Hematopoietic multipotent progenitor cell treated with erythropoietin and hydrocortisone succinate and interleukin-3 and kit ligand, for 8 days (in vitro differentiated cells): ENCODE measurements at regions not wholly inside any gene's neighbourhood (a gene's known extent, or its start where the extent isn't known, plus 50 kb on each side); places are given as distances from the start of the nearest gene placed in this dataset.
A peak's percentile ranks its signal among the peaks of the same experiment; 100 is the strongest.

ENCODE experiments used
- DNase-seq: peaks from one replicate; pipeline ENCODE4 v3.0.0-alpha.2; 2015

DNA sequence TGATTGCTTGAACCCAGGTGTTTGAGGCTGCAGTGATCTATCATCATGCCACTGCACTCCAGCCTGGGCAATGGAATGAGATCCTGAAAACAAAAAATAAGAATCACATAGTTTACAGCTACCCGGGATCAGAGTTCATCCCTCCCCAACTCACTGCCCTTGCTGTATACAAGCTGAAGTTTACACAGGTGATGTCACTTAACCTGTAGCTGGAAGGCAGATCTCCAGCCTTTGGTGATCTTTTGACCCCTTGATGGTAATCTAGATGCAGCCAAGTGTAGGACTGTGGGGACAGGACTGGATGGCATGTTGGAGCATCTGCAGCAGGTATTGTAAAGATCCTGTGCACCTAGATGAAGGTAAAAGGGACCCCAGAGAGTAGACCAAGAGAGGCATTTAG is 66.7 kb upstream of the SLC14A2 start:
- DNase-seq = no peak

DNA sequence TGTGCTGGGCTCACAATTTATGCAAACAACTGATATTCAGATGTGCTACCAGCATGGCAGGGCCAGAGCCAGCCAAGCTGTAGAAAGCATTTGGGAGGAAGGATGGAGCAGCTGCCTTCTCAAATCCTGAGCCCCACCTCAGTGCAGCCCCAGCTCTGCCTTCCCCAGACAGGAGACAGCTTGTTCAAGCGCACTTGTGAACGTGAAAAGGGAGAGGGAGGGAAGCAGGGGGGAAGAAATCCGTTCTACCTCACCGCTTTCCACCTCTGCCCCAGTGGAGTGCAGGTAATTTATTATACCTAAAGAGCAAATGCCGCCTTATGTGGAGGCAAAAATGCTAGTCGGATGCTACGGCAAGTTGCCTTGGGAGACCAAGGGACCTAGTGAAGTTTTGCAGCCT is 66.0 kb upstream of the SLC14A2 start:
- no peak for DNase-seq

DNA sequence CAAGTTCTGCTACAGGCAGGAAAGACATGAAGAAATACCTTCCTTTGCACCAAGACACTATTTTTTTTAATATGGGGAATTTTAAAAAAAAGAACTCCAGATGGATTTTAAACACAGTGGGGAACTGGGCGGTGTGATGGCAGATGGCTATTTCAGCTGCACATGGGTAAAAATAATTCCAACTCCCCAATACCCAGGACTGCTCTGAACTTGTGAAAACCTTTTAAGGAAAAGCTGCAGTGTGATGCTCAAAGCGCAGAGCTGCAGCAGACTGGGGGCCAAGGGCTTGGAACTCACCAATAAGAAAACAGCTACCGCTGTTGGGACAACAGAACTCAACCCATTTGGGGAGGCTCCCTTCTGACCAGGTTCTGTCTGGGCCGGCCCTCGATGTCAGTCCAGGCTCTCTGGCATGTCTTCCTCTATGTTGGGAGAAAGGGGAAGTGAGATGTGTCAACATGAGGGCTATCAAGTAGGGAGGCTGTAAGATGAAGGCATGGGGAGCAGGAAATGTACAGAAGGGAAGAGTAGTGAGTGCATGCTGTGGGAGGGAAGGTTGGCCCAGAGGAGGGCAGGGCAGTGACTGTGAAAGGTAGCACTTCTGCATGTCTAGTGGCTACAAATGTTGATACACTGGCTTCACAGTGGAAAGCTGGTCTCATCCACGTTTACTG is 64.0 kb upstream of the SLC14A2 start:
- DNase-seq = no peak

DNA sequence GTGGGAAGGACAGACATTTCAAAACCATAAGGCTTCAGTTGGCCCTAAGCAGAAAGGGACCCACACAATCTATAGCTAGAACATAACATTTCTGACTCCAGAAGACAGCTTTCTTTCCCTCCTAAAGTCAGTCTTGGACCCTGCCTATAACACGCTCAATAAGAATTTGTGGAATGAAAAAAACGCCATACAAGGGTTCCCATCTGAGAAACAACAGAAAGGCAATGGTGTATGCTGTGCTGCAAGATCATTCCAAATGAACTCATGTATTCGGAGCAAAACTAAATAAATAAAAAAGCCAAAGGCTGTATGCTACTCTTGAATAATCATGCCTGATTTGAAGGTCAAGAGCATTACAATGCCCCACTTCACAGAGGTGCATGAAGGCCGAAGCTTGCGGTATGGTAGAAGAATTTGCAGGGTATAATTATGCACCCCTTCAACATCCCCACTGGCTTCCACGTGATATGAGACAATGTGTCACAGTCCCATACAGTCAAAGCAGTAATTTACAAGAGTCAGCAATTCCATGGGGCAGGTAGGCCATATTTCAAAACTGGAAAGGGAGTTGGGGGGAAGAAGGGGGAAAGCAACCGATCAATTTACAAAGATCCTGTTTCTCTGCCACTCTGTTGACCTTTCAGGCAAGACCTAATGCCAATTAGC is 61.4 kb upstream of the SLC14A2 start:
- DNase-seq = no peak

DNA sequence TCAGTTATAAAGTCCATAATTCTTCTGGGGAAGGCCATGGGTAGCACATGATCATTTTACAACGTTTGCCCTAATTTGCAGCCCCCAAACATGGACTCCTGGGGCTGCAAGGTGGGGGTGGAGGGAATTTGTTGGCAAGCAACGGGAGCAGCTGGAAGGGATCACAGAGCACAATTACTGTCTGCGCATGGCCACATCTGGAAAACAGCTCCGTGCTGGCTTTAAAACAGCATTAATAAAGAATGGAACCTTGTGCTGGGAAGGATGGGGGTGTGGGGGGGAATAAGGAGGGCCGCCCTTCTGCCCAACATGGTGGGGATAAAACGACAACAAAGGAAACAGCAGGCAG is 60.9 kb upstream of the SLC14A2 start:
- DNase-seq = no peak

DNA sequence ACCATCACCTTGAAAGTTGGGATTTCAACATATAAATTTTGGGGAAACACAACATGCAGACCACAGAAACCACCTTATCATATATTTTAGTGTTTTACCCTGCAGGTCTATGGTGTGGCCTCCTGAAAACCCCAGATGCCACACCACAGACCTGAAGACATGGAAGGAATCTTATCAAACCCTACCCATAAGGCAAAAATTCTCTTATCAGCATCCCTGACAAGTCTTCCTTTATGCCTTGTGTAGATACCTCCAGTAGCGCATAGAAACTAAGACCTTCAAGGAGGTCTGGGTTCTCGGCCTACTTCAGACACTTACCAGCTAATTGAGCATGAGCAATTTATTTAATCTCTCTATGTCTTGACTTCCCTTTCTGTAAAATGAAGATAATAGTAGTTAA is 59.1 kb upstream of the SLC14A2 start:
- peak; percentile 59 for DNase-seq

DNA sequence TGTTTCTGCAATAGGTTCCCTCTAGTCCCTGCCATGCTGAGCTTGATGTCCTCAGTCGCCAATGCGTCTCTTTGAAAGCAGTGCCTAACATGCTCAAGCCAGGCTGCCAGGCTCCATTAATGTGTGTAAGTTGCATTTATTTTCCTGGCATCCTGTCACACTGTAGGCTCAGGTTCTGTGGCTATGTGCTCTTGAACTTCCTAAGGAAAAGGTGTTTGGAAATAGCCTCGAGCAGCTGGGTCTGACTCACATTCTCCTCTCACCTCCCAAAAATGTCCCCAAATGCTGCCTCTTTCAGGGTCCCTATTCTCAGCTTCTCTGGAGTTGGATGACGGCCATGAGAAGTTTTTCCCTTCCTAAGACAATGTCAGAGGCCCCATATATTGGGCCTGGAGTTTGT is 58.0 kb upstream of the SLC14A2 start:
- DNase-seq = no peak

DNA sequence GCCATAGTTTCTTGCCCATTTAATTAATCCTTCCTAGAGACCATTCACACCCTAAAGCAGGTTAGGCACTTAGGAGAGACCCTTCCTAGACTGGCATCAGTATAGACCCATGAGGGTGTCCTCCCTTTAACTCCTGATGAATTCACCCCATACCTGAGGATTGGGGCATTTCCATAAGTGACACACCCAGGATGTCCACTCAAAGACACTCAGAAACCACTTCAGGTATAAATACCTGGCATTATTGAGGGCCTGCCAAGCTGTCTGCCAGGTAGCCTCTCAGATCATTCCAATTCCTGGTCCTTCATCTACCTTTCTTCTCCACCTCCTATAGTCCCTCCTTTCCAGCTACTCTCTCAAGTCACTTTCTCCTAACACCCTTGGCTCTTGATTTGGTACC is 57.5 kb upstream of the SLC14A2 start:
- DNase-seq = no peak

DNA sequence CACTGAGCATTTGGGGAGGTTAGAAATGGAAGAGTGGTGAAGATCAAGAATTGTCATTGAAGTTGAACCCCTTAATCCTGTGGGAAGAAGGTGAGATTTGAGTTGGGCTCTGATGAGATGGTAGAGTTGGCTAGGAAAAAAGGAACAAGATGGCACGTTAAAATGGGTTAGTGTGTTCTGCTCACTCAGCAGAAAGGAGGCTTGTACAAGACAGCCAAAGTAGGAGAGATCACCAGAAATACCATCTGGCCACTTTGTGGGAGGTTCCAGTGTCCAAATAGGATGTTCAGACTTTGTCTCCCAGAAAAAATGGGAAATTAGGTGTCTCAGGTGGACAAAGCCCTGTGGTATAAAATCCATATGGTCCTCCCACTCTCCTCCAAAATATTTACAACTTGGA is 56.0 kb upstream of the SLC14A2 start:
- no peak for DNase-seq

DNA sequence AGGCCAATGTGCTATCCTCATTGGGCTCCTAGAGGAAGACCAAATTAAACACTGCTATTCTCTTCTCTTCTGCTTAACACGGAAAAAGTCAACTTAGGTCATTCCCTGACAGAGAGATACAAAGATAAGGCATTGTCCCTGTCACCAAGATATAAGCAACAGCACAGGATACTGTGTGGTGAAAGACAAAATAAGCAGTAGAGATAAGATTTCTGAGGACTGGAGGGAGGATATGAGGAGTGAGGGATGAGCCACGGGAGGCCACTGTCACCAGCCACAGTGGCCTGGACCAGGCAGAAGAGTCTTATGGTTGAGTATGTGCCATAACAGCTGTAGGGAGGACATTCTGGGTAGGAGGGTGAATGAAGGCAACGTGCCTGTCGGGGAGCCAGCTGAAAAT is 54.4 kb upstream of the SLC14A2 start:
- no peak for DNase-seq

DNA sequence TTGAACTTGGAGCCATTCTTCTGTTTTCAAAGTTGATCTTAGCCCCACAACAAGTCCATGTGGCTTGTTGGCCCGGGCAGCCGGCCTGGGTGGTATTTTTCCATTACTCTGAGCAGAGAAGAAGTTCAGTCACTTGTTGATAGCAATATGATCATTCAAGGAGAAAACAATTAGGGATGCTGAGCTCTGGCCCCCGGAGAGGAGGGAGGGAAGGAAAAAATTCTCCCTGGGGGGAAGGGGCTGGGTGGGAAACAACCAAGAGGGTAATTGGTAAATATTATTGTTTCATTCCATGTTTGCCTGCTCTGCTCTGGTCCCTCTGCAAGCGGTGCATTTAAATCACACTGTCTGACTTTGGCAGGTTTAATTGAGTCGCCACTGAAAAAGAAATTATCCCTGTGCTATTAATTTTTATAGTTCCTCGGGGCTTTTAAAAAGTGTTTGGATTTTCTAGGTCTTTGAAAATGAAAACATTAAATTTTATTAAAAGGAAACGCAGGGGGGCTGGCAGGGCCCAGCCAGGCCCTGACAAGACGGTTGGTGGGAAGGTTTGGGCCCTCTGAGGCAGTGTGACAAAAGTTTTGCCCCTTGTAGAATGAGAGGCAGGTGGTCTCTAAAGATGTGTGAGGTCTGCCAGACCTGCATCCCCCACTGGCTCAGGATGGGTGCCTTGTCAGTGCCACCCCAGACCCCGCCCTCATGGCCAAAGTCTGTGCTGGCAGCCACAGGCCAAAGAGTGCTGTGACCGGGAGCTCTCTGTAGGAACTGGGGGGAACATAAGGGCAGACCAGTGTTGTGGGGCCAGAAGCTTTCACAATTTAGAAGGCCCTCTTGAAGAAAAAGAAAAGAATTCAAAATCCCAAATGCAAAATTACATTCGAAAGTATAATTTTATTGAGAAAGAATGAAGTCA is 52.5 kb upstream of the SLC14A2 start:
- no peak for DNase-seq

DNA sequence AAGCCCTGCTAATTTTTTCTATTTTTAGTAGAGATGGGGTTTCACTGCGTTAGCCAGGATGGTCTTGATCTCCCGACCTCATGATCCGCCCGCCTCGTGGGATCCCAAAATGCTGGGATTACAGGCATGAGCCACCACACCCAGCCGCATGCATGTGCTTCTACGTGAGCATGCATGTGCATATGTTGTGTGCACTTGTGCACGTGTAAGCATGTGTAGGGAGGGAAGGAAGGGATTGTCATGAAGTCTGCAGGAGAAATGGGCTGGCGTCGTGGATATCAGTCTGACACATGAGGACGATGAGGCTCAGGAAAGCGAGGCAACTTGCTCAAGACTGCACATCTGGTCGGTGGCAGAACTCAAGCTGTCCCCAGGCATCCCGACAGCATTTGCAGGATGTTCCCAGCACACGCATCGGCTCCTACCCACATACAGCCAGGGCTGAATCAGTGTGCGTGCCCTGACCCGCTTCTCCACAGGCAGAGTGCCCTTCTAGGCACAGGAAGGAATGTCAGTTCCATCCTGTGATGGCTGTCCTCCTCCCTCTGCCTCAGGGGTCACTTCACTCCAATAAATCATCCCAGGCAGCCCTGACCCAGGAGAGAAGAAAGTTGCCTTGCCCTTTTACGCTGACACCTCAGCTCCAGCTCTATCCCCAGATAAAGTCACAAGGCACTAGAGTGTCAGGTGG is 49.9 kb upstream of the SLC14A2 start:
- no peak for DNase-seq
